Aorta (tissue), 5 donors: ENCODE measurements at regions not wholly inside any gene's neighbourhood (a gene's known extent, or its start where the extent isn't known, plus 50 kb on each side); places are given as distances from the start of the nearest gene placed in this dataset.

Experiments
- ATAC-seq: fragments of 200-7000 bp; cut with Tn5 transposase; one replicate; pipeline ENCODE4 v1.9.1; 2022; ENCODE audit warnings: moderate library complexity; ENCODE audit not compliant: low FRiP score
- DNase-seq, 2 donors: peaks; one replicate each; pipeline ENCODE4 v3.0.0-alpha.2; 2020
- H3K27ac ChIP-seq, 2 donors: one replicate each; pipeline ENCODE4 v1.5.1; 2013; ENCODE audit warnings: low read length in 2 of 2, mild to moderate bottlenecking in 2 of 2, moderate library complexity in 2 of 2, control low read depth in 1 of 2, inconsistent platforms in 1 of 2, low read depth in 1 of 2
- H3K27me3 ChIP-seq, 2 donors: one replicate each; pipeline ENCODE4 v1.6.1; 2013; ENCODE audit warnings: control low read depth in 1 of 2, low read length in 1 of 2, mild to moderate bottlenecking in 1 of 2, moderate library complexity in 1 of 2; ENCODE audit not compliant: insufficient read depth in 2 of 2, control insufficient read depth in 1 of 2
- H3K36me3 ChIP-seq, 2 donors: one replicate each; pipeline ENCODE4 v1.6.1; 2013; ENCODE audit warnings: control low read depth in 1 of 2, low read length in 1 of 2, mild to moderate bottlenecking in 1 of 2; ENCODE audit not compliant: insufficient read depth in 2 of 2, control insufficient read depth in 1 of 2
- H3K4me1 ChIP-seq, 2 donors: one replicate each; pipeline ENCODE4 v1.6.1; 2013; ENCODE audit warnings: low read length in 2 of 2, control low read depth in 1 of 2, mild to moderate bottlenecking in 1 of 2, moderate library complexity in 1 of 2; ENCODE audit not compliant: insufficient read depth in 2 of 2, control insufficient read depth in 1 of 2
- H3K4me3 ChIP-seq, 2 donors: one replicate each; pipeline ENCODE4 v1.5.1; 2013; ENCODE audit warnings: low read length in 2 of 2, control low read depth in 1 of 2, mild to moderate bottlenecking in 1 of 2
- H3K9me3 ChIP-seq: one replicate; pipeline ENCODE4 v1.6.1; 2013; ENCODE audit warnings: mild to moderate bottlenecking, low read length; ENCODE audit not compliant: control insufficient read depth
- WGBS, 2 donors: extraction: QIAGEN DNeasy Blood & Tissue Kit; methylation state at CpG; one replicate each; pipeline ENCODE4 v1.1.7; 2013; 5-methylcytosine and 5-hydroxymethylcytosine counted together
- intact Hi-C, 2 donors: fragments of 100-400 bp; cut with DNase I; formaldehyde crosslinking; loops; one replicate each; pipeline versions ENCODE4 v1.14.2 to v1.15.0; 2022
- donor health status: healthy with polysubstance abuse.
- donor health status: Bipolar disorder and iron deficiency.
- donor health status: DM: no; HTN: no; CAD: no.
- donor health status: DM: no; HTN: no; CAD: no.
- donor health status: DM: yes; HTN: yes; CAD: no.

DNA sequence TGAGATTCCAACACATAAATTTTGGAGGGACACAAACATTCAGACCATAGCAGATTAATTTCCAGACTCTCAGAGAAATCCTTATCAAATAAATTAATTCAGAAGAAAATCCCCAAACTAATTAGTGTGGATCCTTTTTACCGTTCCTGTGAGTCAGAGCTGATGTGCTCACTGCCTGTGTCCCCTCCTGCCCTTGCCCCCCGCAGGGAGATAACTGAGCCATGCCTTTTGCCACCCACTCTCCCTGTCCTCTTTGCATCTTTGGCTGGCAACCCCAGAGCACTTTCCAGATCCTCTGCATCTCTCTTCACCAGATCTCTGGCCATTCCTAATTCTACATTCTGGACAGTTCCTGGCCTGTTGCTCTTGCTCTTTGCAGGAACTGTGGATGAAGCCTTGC, 135.4 kb upstream of the MAP1B start:
- DNase-seq = no peak
- Histone ChIP-seq H3K9me3 (no peaks in the 10 kb centered on the region), H3K36me3 (no peaks in the 10 kb centered on the region), H3K4me3 (no peak overlapping the region), H3K27me3 (no peaks in the 10 kb centered on the region), H3K27ac (no peak overlapping the region), H3K4me1 (peaks cover 0 to 7% of the 10 kb centered on the region in 2 donors)
- intact Hi-C loops = no loop called here
- ATAC-seq = no peak
- 64 to 68% methylated on average over 2 of the region's 2 CpGs for WGBS, 2 donors

DNA sequence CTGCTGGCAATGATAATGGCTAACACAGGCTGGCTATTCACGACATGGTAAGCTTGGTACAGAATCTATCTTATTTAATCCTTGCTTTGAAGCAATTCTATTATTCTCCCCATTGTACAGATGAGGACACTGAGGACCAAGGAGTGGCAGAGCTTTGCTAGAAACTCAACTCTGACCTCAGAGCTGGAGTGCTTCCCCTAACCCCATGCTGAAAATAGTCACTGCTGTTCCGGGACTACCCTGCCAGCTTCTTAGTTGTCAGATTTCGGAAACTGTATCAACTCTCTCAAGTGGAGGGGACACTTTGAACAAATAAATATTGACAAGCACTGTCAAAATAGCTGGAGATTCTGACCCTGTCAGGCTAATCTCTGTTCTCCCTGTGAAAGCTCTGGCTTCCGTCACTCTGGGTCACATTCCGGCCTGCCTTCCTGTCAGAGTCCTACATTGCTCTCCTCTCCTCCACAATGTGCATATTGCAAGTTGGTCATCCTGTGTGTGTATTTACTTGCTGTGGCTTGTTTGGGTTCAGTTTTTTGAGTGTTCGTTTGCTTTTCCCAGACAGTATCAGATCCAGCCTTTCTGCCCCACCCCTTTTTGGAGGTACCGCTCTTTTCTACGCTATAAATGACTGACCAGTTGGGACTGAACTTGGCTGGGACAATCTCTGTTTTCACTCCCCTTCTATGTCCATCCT, 134.3 kb upstream of the MAP1B start:
- ATAC-seq (no peak), DNase-seq (no peak)
- H3K27me3 ChIP-seq = no peaks in the 10 kb centered on the region
- no peaks in the 10 kb centered on the region for H3K9me3 ChIP-seq
- H3K4me1 ChIP-seq = peaks cover 0 to 7% of the 10 kb centered on the region in 2 donors
- no peaks in the 10 kb centered on the region for H3K36me3 ChIP-seq
- WGBS, 2 donors = 68 to 74% methylated on average over 8 of the region's 8 CpGs
- peak overlapping the region in 1 of 2 donors; percentile 10 for H3K27ac ChIP-seq
- intact Hi-C loops = no loop called here
- no peak overlapping the region for H3K4me3 ChIP-seq

DNA sequence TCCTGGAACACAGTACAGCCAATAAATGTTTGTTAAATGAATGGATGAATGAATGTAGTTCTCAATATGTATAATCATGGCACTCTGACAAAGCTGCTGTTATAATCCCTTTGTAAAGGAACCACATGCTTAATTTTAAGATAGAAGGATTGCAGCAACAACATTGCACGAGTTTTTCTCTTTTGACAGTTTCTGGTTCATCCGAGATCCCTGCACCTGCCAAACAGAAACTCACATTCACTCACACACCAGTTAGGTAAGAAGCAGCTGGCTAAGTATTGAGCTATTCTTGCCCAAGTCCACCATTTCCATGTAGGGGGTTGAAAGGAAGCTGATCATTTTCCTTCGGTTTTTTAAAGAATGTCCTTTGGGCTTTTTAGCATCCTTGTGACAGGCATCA, 133.7 kb upstream of the MAP1B start:
- H3K27ac ChIP-seq = peak overlapping the region; percentile 50 to 53
- intact Hi-C loops = no loop called here
- DNase-seq = no peak
- peaks cover 0 to 7% of the 10 kb centered on the region in 2 donors for H3K4me1 ChIP-seq
- WGBS, 2 donors = 70 to 72% methylated on average over 3 of the region's 3 CpGs
- ATAC-seq = no peak
- no peaks in the 10 kb centered on the region for H3K9me3 ChIP-seq
- no peaks in the 10 kb centered on the region for H3K36me3 ChIP-seq
- H3K4me3 ChIP-seq = no peak overlapping the region
- no peaks in the 10 kb centered on the region for H3K27me3 ChIP-seq

DNA sequence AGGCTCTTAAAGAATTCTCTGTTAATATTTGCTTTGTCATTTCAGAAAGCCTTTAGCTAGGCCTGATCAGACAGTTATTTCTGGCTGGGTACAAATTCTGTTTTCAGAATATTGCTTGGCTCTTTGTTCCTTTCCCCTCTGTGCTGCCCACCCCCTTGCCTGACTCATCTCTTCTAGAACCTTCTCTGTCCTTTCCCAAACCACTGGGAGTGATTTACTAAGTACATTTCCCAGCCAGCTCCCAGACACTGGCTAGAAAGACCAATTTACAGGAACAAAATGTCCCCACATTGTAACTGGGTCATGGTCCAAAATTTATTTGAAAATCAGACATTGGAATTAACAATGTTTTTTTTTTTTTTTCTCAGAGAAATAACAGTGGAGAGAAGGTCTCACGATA, 133.1 kb upstream of the MAP1B start:
- ATAC-seq (peak; percentile 82), DNase-seq (peak in 1 of 2 donors; percentile 54)
- H3K4me3 ChIP-seq = no peak overlapping the region
- 0 to 4% methylated on average over 1 of the region's 1 CpG for WGBS, 2 donors
- H3K27ac ChIP-seq = peak overlapping the region; percentile 53 to 77
- intact Hi-C loops = no loop called here
- H3K9me3 ChIP-seq = no peaks in the 10 kb centered on the region
- no peaks in the 10 kb centered on the region for H3K27me3 ChIP-seq
- no peaks in the 10 kb centered on the region for H3K36me3 ChIP-seq
- peaks cover 0 to 7% of the 10 kb centered on the region in 2 donors for H3K4me1 ChIP-seq

DNA sequence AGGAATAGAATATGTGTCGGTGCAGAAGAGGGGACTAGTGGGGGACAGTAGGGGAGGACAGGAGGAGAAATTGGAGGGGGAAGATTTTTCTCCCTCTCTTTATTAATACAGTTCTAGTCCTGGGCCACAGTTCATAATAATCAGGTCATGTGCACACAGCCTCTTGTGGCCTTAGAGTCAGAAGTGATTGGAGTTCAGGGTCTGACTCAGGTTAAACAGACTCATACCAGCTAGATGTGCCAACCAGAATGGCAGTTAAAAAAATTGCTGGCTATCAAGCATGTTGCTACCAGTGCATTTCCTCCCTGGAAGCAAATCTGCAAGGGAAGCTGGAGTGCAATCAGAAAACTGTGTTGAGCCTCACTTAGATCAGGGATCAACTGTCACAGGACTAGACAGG, 132.7 kb upstream of the MAP1B start:
- WGBS, 2 donors = 77 to 79% methylated on average over 1 of the region's 1 CpG
- no peak for DNase-seq
- intact Hi-C loops = no loop called here
- ATAC-seq = peak; percentile 31
- Histone ChIP-seq H3K4me1 (peaks cover 0 to 7% of the 10 kb centered on the region in 2 donors), H3K27ac (peak overlapping the region; percentile 53 to 77), H3K36me3 (no peaks in the 10 kb centered on the region), H3K4me3 (no peak overlapping the region), H3K27me3 (no peaks in the 10 kb centered on the region), H3K9me3 (no peaks in the 10 kb centered on the region)

DNA sequence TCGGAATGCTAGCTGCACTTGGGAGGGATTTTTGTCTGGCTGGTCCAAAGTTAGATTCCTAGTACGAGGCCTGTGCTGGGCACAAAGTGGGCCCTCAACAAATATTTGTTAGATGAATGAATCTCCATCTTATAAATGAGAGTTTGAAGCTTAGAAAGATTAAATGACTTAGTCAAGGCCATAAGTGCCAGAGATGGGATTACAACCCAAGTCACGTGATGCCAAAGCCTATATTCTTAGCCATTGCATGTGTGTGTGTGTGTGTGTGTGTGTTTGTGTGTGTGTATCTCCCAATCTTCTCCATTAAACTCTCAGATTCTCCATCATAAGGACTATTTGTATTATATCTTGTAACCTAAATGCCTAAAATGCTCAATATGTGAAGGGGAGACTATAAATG, 130.8 kb upstream of the MAP1B start:
- no peak for ATAC-seq

GRCh38 chr5:71977311-71977710, 130.0 kb upstream of the MAP1B start:
- no peaks in the 10 kb centered on the region for H3K36me3 ChIP-seq
- 47 to 61% methylated on average over 2 of the region's 2 CpGs for WGBS, 2 donors
- DNase-seq (no peak), ATAC-seq (no peak)
- no peaks in the 10 kb centered on the region for H3K9me3 ChIP-seq
- intact Hi-C loops = no loop called here
- no peaks in the 10 kb centered on the region for H3K27me3 ChIP-seq
- H3K27ac ChIP-seq = no peak overlapping the region
- H3K4me3 ChIP-seq = no peak overlapping the region
- H3K4me1 ChIP-seq = peaks cover 0 to 7% of the 10 kb centered on the region in 2 donors

More for the DNA sequence above, 130.8 kb upstream of the MAP1B start:
- 84% methylated on average over 3 of the region's 3 CpGs for WGBS, 2 donors
- H3K27me3 ChIP-seq = no peaks in the 10 kb centered on the region
- no peaks in the 10 kb centered on the region for H3K36me3 ChIP-seq
- intact Hi-C loops = no loop called here
- H3K4me1 ChIP-seq = peaks cover 0 to 7% of the 10 kb centered on the region in 2 donors
- H3K27ac ChIP-seq = no peak overlapping the region
- DNase-seq = no peak
- H3K4me3 ChIP-seq = no peak overlapping the region
- no peaks in the 10 kb centered on the region for H3K9me3 ChIP-seq

DNA sequence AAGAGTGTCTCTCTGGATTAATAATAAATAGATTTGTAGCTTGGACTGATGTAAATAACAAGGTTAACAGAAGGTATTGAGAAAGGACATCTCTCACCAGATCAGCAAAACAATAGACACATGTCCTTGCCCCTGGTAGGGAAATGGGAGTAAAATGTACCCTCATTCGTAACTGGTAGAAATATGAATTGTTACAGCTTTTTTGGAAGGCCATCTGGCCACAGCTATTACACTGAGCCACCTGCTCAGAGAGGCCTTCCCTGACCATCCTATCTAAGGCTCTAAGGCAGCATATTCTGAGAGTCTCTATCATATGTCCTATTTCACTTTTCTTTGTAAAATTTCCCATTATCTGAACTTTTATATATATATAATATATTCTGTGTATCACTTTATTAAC, 129.1 kb upstream of the MAP1B start:
- ATAC-seq = no peak

GRCh38 chr5:71982717-71983395, 124.4 kb upstream of the MAP1B start:
- H3K9me3 ChIP-seq = peaks cover 1% of the 10 kb centered on the region
- ATAC-seq = no peak
- no peaks in the 10 kb centered on the region for H3K27me3 ChIP-seq
- H3K4me1 ChIP-seq = no peaks in the 10 kb centered on the region
- intact Hi-C loops = no loop called here
- no peak overlapping the region for H3K4me3 ChIP-seq
- no peak for DNase-seq
- no peaks in the 10 kb centered on the region for H3K36me3 ChIP-seq
- 78 to 84% methylated on average over 2 of the region's 2 CpGs for WGBS, 2 donors
- H3K27ac ChIP-seq = no peak overlapping the region

More for the DNA sequence above, 129.1 kb upstream of the MAP1B start:
- intact Hi-C loops = no loop called here
- H3K36me3 ChIP-seq = no peaks in the 10 kb centered on the region
- WGBS, 2 donors = 89 to 94% methylated on average over 1 of the region's 1 CpG
- H3K4me1 ChIP-seq = peaks cover 0 to 5% of the 10 kb centered on the region in 2 donors
- H3K27ac ChIP-seq = no peak overlapping the region
- no peak for DNase-seq
- H3K4me3 ChIP-seq = no peak overlapping the region
- peaks cover 1% of the 10 kb centered on the region for H3K9me3 ChIP-seq
- H3K27me3 ChIP-seq = no peaks in the 10 kb centered on the region
